Body of pancreas (tissue), 4 donors: ENCODE measurements at regions not wholly inside any gene's neighbourhood (a gene's known extent, or its start where the extent isn't known, plus 50 kb on each side); places are given as distances from the start of the nearest gene placed in this dataset.

ENCODE experiments used
- POLR2A ChIP-seq, 3 donors: fragments of 450-650 bp; IDR thresholded peaks; one replicate each; pipeline ENCODE4 v1.6.1; 2016; ENCODE audit warnings: antibody characterized with exemption in 3 of 3, mild to moderate bottlenecking in 2 of 3
- TF ChIP-seq, protein P1 (sequence below), 7 experiments: fragments of 450-650 bp in 4 of 7; fragments of 200-600 bp in 3 of 7; sonication (generic) in 3 of 7; IDR thresholded peaks; one replicate each; pipeline ENCODE4 v1.5.1; 2016 to 2019; ENCODE audit warnings: antibody characterized with exemption in 7 of 7

DNA sequence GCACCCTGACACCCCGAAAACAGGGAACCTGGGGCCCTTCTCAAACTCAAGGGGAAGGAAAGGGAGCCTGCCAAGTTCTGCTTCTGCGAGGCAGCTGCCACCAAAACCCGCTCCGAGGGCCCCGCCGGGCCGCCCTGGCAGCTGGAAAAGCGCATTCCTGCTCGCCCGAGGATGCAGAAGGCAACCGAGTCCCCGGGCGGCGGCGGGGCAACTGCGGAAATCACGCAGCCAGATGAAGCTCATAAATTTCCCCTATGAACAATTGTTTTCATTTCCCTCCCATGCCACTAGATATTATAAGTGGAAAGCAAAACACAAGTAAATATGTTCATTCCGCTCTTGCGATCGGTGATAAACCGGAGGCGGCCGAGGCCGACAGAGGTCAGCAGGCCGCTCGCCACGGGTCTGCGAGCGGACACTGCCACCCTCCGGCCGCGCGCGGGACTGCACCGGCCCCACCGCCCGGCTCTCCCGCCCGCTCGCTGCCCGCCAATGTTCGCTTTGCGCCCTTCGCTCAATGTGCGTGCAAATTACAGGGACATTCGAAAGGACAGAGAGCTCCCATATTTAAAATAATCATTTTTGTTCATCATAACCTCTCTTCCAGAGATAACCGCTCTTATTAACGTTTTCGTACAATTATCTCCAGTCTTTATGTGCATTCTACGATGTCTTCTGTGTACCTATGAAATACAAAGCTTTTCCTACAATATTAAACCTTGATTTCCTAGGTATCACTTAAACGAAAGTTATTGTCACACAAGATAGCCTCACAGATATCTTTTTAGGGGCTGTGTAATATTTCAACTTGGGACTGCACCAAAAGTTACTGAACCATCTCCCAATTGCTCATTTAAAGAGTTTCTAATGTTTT is 120.8 kb upstream of the ZNF507 start:
- no peak for TF ChIP-seq POLR2A (IDR thresholded peaks at IDR 0.05)
- TF ChIP-seq, protein P1, sequence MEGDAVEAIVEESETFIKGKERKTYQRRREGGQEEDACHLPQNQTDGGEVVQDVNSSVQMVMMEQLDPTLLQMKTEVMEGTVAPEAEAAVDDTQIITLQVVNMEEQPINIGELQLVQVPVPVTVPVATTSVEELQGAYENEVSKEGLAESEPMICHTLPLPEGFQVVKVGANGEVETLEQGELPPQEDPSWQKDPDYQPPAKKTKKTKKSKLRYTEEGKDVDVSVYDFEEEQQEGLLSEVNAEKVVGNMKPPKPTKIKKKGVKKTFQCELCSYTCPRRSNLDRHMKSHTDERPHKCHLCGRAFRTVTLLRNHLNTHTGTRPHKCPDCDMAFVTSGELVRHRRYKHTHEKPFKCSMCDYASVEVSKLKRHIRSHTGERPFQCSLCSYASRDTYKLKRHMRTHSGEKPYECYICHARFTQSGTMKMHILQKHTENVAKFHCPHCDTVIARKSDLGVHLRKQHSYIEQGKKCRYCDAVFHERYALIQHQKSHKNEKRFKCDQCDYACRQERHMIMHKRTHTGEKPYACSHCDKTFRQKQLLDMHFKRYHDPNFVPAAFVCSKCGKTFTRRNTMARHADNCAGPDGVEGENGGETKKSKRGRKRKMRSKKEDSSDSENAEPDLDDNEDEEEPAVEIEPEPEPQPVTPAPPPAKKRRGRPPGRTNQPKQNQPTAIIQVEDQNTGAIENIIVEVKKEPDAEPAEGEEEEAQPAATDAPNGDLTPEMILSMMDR (IDR thresholded peaks at IDR 0.05): peak; percentile 81 to 100 (median 95)
